ENCODE measurements at regions not wholly inside any gene's neighbourhood (a gene's known extent, or its start where the extent isn't known, plus 50 kb on each side); places are given as distances from the start of the nearest gene placed in this dataset.

GRCh38 chr2:196249171-196249570 is 77.8 kb upstream of the STK17B start:
- no peak for DNase-seq

- DNase-seq, result no peak
Measured at GRCh38 chr2:196249860-196250259, 78.5 kb upstream of the STK17B start.

- DNase-seq, result no peak
Measured at GRCh38 chr2:196251132-196251531, 79.8 kb upstream of the STK17B start.

- DNase-seq, result no peak
Measured at GRCh38 chr2:196252408-196253115, 81.2 kb upstream of the STK17B start.

GRCh38 chr2:196253116-196253480 is 81.7 kb upstream of the STK17B start:
- DNase-seq, result no peak

GRCh38 chr2:196256585-196256984 is 85.2 kb upstream of the STK17B start:
- no peak for DNase-seq

GRCh38 chr2:196257086-196257485 is 85.7 kb upstream of the STK17B start:
- no peak for DNase-seq

- no peak for DNase-seq
Measured at GRCh38 chr2:196258407-196258806, 87.0 kb upstream of the STK17B start.

GRCh38 chr2:196259507-196260481 is 88.4 kb upstream of the STK17B start:
- DNase-seq, result peak; percentile 46 to 53

- DNase-seq, result no peak
Measured at GRCh38 chr2:196260546-196260945, 89.2 kb upstream of the STK17B start.

GRCh38 chr2:196262606-196263005 is 91.2 kb upstream of the STK17B start:
- DNase-seq, result no peak

GRCh38 chr2:196263181-196263747 is 91.9 kb upstream of the STK17B start:
- DNase-seq, result no peak

- DNase-seq, result no peak
Measured at GRCh38 chr2:196266351-196266750, 95.0 kb upstream of the STK17B start.

- DNase-seq, result no peak
Measured at GRCh38 chr2:196266855-196267254, 95.5 kb upstream of the STK17B start.

GRCh38 chr2:196268025-196268424 is 96.6 kb upstream of the STK17B start:
- no peak for DNase-seq

- no peak for DNase-seq
Measured at GRCh38 chr2:196268538-196269338, 97.4 kb upstream of the STK17B start.

- DNase-seq, result no peak
Measured at GRCh38 chr2:196271795-196272194, 100.4 kb upstream of the STK17B start.

- DNase-seq, result no peak
Measured at GRCh38 chr2:196274387-196274809, 103.0 kb upstream of the STK17B start.

GRCh38 chr2:196275646-196276352 is 104.4 kb upstream of the STK17B start:
- DNase-seq, result no peak

- no peak for DNase-seq
Measured at GRCh38 chr2:196276421-196276820, 105.0 kb upstream of the STK17B start.

GRCh38 chr2:196277002-196277401 is 105.6 kb upstream of the STK17B start:
- DNase-seq, result no peak

- DNase-seq, result peak; percentile 53 to 67
Measured at GRCh38 chr2:196278491-196278911, 107.1 kb upstream of the STK17B start.
